ENCODE measurements at regions not wholly inside any gene's neighbourhood (a gene's known extent, or its start where the extent isn't known, plus 50 kb on each side); places are given as distances from the start of the nearest gene placed in this dataset.

DNA sequence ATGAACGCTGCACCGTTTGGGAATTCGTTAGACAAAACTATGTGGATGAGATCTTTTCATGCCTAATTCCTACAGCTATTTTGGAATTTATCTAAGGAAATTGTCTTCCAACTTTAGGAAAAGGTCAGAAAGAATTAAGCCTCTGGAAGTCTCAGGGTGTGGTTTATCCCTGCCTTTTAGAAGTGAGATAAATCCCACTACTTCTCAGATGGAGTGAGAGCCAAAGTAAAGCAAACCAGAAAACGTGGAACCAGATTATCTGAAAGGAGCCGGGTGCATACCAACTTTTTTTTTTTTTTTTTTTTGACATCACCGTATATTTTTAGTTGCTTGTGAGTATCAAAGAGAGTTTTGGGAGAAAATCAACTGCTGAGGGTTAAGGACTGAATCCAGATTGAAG, 79.6 kb downstream of the VCX2 start:
- TF ChIP-seq CTCF (IDR thresholded peaks at IDR 0.05) (no peak), POLR2A (IDR thresholded peaks at IDR 0.05) (no peak)
